Left colon (tissue), 2 donors: ENCODE measurements at regions not wholly inside any gene's neighbourhood (a gene's known extent, or its start where the extent isn't known, plus 50 kb on each side); places are given as distances from the start of the nearest gene placed in this dataset.
"Not testable (repeated sequence)": the region's sequence is repeated elsewhere in the genome, so short reads cannot be mapped to it uniquely, and the experiment has no call there.

Experiments
- ATAC-seq: fragments of 200-7000 bp; cut with Tn5 transposase; one replicate; pipeline ENCODE4 v1.9.1; 2020; ENCODE audit warnings: mild to moderate bottlenecking, moderate library complexity
- DNase-seq, 2 donors: peaks; one replicate each; pipeline ENCODE4 v3.0.0-alpha.2; 2020
- intact Hi-C, 2 donors: fragments of 100-400 bp; cut with DNase I in 1 of 2; cut with micrococcal nuclease in 1 of 2; formaldehyde crosslinking; loops; one replicate each; pipeline versions ENCODE4 v1.11.2 to v1.14.0; 2022; cut with DNase I, micrococcal nuclease
- donor health status: DM: no; HTN: no; CAD: no.
- donor health status: DM: yes; HTN: yes; CAD: no.

GRCh38 chr12:39699079-39699478 lies 79.5 kb upstream of the ABCD2 start:
- not testable (repeated sequence) for ATAC-seq, DNase-seq
- intact Hi-C loops: loop anchor here in 1 of 2 donors (10.0 kb wide), 1 partner anchor 384 kb away; no protein-coding TSS in a partner anchor

DNA sequence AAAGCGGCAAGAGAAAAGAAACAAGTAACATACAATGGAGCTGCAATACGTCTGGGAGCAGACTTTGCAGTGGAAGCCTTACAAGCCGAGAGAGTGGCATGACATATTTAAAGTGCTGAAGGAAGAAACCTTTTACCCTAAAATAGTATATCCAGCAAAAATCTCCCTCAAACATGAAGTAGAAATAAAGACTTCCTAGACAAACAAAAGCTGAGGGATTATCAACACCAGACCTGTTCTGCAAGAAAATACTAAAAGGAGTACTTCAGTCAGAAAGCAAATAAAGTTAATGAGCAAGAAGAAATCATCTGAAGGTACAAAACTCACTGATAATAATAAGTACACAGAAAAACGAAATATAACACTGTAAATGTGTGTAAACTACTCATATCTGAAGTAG lies 77.5 kb upstream of the ABCD2 start:
- DNase-seq (no peak), ATAC-seq (no peak)
- intact Hi-C loops: loop anchor here in 1 of 2 donors (10.0 kb wide), 1 partner anchor 382 kb away; no protein-coding TSS in a partner anchor

DNA sequence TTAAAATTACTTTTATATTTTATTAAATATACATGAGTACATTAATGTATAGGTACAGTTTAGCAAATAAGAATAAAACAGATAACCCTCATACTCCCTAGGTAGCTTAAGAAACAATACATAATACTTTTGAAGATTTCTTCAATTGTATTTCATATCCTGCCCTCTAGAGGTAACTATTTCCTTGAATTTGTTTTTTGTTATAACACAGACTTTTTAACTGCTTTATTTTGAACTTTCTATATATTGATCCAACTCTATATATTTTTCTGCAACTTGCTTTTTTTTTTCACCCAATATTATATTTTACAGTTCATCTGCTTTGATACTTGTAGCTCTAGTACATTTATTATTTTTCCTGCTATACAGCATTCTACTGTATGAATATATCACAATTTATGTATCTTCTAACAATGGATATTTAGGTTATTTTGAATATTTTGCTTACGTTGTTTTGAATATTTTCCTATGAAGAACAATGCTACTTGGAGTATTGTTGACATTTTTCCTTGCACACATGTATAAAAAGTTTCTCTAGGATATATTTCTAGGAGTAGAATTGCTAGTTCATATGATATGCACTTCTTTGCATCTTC lies 72.8 kb upstream of the ABCD2 start:
- intact Hi-C loops: loop anchor here in 1 of 2 donors (10.0 kb wide), 1 partner anchor 378 kb away; no protein-coding TSS in a partner anchor
- ATAC-seq (no peak), DNase-seq (no peak)

- DNase-seq (no peak), ATAC-seq (no peak)
- intact Hi-C loops: no loop called here
These were observed 66.5 kb upstream of the ABCD2 start for GRCh38 chr12:39685854-39686657.

DNA sequence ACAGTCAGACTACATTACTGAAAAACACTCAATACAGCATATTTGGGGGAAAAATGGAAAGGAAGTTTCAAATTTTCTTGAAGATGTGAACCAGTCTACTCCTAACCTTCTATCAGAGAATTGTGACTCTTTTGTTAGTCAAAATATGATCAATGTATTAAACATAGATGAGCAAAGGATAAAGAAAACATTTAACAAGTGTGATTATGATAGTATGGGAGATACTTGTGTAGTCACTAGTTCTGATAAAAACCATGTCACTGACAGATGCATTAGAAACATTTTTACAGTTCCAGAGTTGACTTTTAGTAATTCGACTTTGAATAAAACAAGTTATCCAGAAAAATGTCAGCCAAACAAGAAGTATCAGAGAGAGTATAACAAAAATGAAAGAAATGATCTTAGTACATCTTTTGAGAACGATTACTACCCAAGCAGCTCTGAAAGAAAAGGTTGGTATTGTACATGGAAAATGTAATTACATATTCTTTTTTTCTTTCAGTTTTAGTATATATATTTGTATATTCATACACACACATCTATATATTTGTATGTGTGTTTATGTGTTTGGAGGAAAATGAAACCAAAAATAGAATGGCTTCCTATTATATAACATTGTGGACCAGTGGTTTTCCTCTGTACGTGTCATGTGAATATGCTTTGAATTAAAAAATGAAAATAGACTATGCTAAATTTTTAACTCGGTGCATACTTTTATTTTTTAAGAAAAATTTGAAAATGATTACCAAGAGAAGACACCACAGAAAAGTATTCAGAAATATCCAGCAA lies 63.3 kb upstream of the ABCD2 start:
- DNase-seq (no peak), ATAC-seq (no peak)
- intact Hi-C loops: no loop called here

- intact Hi-C loops: no loop called here
- DNase-seq: no peak
- ATAC-seq: no peak
These were observed 55.7 kb upstream of the ABCD2 start for GRCh38 chr12:39675263-39675662.

DNA sequence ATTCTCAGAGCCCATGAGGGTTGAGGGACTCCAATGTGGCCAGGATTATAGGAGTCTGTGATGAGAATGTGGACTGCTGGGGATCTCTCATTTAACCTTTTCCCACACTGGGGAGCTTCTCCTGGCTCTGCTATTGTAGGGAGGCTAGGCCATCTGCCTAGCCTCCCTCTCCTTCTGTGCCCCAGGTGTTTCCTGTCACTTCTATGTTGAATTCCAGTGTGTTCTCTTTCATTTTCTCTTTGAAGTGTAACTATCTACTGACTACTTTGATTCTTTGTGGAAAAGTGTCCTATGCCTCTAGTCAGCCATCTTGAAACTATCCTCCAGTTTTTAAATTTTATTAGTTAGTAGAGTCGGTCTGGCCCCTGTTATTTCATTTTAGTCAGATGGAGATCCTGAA lies 53.4 kb upstream of the ABCD2 start:
- intact Hi-C loops: no loop called here
- ATAC-seq: no peak
- DNase-seq: no peak

DNA sequence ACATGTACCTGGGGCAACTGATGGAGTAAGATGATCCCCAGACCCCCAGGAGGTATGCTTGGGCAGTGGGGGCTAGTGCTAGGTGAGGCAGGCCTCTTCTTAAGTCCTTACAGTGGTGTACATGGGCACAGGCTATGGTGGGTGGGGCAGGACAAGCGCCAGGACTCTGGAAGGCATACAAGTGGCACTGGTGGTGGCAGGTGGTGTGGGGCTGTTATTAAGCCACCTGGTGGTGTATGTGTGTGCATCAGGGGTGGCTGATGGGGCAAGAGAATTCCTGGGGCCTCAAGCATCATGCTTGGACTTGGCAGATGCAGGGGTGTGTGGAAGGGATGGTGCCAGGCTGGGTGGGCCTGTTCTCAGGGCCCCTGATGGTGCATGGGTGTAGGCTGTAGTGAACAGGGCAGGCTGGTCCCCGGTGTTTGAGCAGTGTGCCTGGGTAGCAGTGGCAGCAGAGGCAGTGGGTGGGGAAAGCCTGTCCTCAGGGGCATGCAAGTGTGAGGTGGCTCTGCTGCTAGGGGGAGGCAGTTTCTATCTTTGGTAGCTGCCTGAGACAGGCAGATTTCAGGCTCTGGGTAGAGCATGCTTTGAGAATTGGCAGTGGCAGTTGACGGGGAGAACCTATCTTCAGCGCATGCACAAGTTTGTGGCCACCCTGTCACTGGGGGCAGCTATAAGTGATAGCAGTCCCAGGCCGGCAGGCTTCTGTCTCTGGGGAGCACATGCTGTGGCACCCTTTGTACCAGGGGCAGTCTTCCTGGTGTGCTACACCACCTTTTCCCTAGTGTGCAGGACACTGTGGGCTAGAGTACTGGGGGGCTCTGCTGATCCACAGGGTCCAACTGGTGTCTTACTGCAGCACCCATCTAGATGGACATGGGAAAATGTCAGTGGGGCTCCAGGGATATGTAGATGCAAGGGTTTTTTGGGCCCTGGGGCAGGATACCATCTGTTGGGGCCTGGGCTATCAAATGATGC lies 52.6 kb upstream of the ABCD2 start:
- intact Hi-C loops: no loop called here
- no peak for ATAC-seq
- DNase-seq: no peak

DNA sequence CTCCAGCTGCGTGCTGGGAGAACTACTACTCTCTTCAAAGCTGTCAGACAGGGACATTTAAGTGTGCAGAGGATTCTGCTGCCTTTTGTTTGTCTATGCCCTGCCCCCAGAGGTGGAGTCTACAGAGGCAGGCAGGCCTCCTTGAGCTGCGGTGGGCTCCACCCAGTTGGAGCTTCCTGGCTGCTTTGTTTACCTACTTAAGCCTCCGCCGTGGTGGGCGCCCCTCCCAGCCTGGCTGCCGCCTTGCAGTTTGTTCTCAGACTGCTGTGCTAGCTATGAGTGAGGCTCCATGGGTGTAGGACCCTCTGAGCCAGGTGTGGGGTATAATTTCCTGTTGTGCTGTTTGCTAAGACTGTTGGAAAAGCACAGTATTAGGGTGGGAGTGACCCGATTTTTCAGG lies 49.9 kb upstream of the ABCD2 start:
- intact Hi-C loops, ATAC-seq: not testable (repeated sequence)
- peak in 1 of 2 donors; percentile 31 for DNase-seq
